CD14-positive monocyte (primary cell): ENCODE measurements at regions not wholly inside any gene's neighbourhood (a gene's known extent, or its start where the extent isn't known, plus 50 kb on each side); places are given as distances from the start of the nearest gene placed in this dataset.

Experiments
- DNase-seq, 3 donors: peaks; one replicate each; pipeline ENCODE4 v3.0.0-alpha.2; 2011 to 2022
- H2AFZ ChIP-seq: 2 replicates; pipeline ENCODE4 v1.6.0; 2012; ENCODE audit warnings: mild to moderate bottlenecking, low read depth, low read length, inconsistent platforms; ENCODE audit not compliant: insufficient read depth, poor library complexity, severe bottlenecking
- H3K27ac ChIP-seq, 2 donors: 1 replicate in 1 of 2; 2 replicates in 1 of 2; pipeline ENCODE4 v1.5.1; 2012 to 2013; ENCODE audit warnings: low read length in 2 of 2, control low read depth in 1 of 2, inconsistent platforms in 1 of 2, low read depth in 1 of 2, mild to moderate bottlenecking in 1 of 2
- H3K27me3 ChIP-seq, 2 donors: one replicate each; pipeline versions ENCODE4 v1.6.0 to v1.6.1; 2011 to 2013; ENCODE audit warnings: low read length in 2 of 2; ENCODE audit not compliant: control insufficient read depth in 2 of 2, insufficient read depth in 2 of 2
- H3K36me3 ChIP-seq, 2 donors: replicated peaks in 1 of 2; 1 replicate in 1 of 2; 2 replicates in 1 of 2; pipeline versions ENCODE4 v1.5.1 to v1.6.1; 2012 to 2013; ENCODE audit warnings: low read length in 2 of 2, control low read depth in 1 of 2, inconsistent platforms in 1 of 2, mild to moderate bottlenecking in 1 of 2; ENCODE audit not compliant: insufficient read depth in 2 of 2, control insufficient read depth in 1 of 2
- H3K4me1 ChIP-seq, 2 donors: 1 replicate in 1 of 2; 2 replicates in 1 of 2; pipeline versions ENCODE4 v1.5.1 to v1.6.1; 2012 to 2013; ENCODE audit warnings: low read length in 2 of 2, control low read depth in 1 of 2, inconsistent platforms in 1 of 2, mild to moderate bottlenecking in 1 of 2, moderate library complexity in 1 of 2; ENCODE audit not compliant: insufficient read depth in 2 of 2, control insufficient read depth in 1 of 2
- H3K4me2 ChIP-seq: replicated peaks from 2 replicates; pipeline ENCODE3; 2012; ENCODE audit warnings: low read length, moderate library complexity, mild to moderate bottlenecking; ENCODE audit not compliant: poor library complexity, severe bottlenecking; ENCODE audit errors: extremely low read depth
- H3K4me3 ChIP-seq, 3 experiments: fragments of 200-600 bp in 1 of 3; sonication (generic) in 1 of 3; replicated peaks in 1 of 3; 1 replicate in 2 of 3; 2 replicates in 1 of 3; pipeline ENCODE4 v1.5.1; 2011 to 2013; ENCODE audit warnings: low read length in 3 of 3, mild to moderate bottlenecking in 3 of 3, control low read depth in 2 of 3, low read depth in 2 of 3, inconsistent platforms in 1 of 3, moderate library complexity in 1 of 3
- H3K79me2 ChIP-seq: 2 replicates; pipeline ENCODE4 v1.6.0; 2012; ENCODE audit warnings: mild to moderate bottlenecking, control low read depth, inconsistent platforms, low read length, moderate library complexity; ENCODE audit not compliant: insufficient read depth
- H3K9ac ChIP-seq: 2 replicates; pipeline ENCODE4 v1.6.0; 2017; ENCODE audit warnings: low read length, mild to moderate bottlenecking; ENCODE audit not compliant: insufficient read depth, poor library complexity, severe bottlenecking
- H3K9me3 ChIP-seq, 2 donors: replicated peaks in 1 of 2; 1 replicate in 1 of 2; 2 replicates in 1 of 2; pipeline versions ENCODE4 v1.5.1 to v1.6.1; 2012 to 2013; ENCODE audit warnings: low read length in 2 of 2, control low read depth in 1 of 2; ENCODE audit not compliant: control insufficient read depth in 1 of 2, insufficient read depth in 1 of 2
- H4K20me1 ChIP-seq: 2 replicates; pipeline ENCODE4 v1.6.0; 2012; ENCODE audit warnings: mild to moderate bottlenecking, low read length, control low read depth, moderate library complexity; ENCODE audit not compliant: insufficient read depth
- H3K27ac Mint-ChIP-seq, 7 donors: one replicate each; pipeline ENCODE4 v1.8.0; 2020; ENCODE audit warnings: mild to moderate bottlenecking in 7 of 7, mixed read lengths in 7 of 7, moderate library complexity in 6 of 7, inconsistent platforms in 2 of 7
- H3K27me3 Mint-ChIP-seq, 3 donors: one replicate each; pipeline ENCODE4 v1.8.0; 2021 to 2022; ENCODE audit warnings: low read depth in 3 of 3, mild to moderate bottlenecking in 3 of 3, mixed read lengths in 3 of 3, moderate library complexity in 3 of 3, inconsistent platforms in 1 of 3
- H3K36me3 Mint-ChIP-seq, 2 donors: one replicate each; pipeline ENCODE4 v1.8.0; 2020; ENCODE audit warnings: mixed read lengths in 2 of 2, inconsistent platforms in 1 of 2, mild to moderate bottlenecking in 1 of 2
- H3K4me1 Mint-ChIP-seq: one replicate; pipeline ENCODE4 v1.8.0; 2020; ENCODE audit warnings: mild to moderate bottlenecking, mixed read lengths
- H3K4me3 Mint-ChIP-seq, 2 donors: one replicate each; pipeline ENCODE4 v1.8.0; 2020; ENCODE audit warnings: mild to moderate bottlenecking in 2 of 2, mixed read lengths in 2 of 2, moderate library complexity in 1 of 2
- H3K9me3 Mint-ChIP-seq, 7 donors: one replicate each; pipeline ENCODE4 v1.8.0; 2020 to 2022; ENCODE audit warnings: mixed read lengths in 7 of 7, mild to moderate bottlenecking in 6 of 7, moderate library complexity in 6 of 7, inconsistent platforms in 2 of 7
- WGBS: methylation state at CpG from one replicate; pipeline ENCODE4 v1.1.5; 2013; ENCODE audit warnings: missing lambda C conversion rate; ENCODE audit not compliant: insufficient coverage; 5-methylcytosine and 5-hydroxymethylcytosine counted together
- intact Hi-C, 2 donors: fragments of 100-400 bp; cut with micrococcal nuclease; formaldehyde crosslinking; loops; one replicate each; pipeline versions ENCODE4 v1.15.0 to v1.15.1; 2023
- TF ChIP-seq, protein P1 (sequence below): fragments of 200-600 bp; IDR thresholded peaks from one replicate; pipeline ENCODE4 v1.8.0; 2022; ENCODE audit warnings: antibody characterized with exemption, mild to moderate bottlenecking

DNA sequence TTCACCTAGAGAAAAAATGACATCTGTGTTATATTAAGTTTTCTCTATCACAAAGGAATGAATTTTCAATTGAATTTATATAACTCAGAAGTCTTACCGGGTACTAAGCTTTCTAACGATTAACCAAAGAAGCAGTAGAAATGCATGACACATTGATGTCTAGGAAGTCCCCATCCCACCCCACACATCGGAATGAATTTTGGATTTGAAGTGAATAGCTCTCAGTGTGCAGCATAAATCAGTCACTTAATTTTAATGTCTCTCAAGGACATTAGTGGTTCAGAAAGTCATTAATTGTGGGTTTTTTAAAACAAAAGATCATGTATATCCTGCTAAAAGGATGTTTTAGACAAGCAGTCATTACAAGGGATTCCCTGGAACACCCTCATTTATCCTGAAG is 141.4 kb upstream of the PIEZO2 start:
- Histone ChIP-seq H3K4me3 (no peak overlapping the region), H3K27ac (no peak overlapping the region), H3K9me3 (no peaks in the 10 kb centered on the region), H3K4me1 (no peaks in the 10 kb centered on the region), H3K79me2 (no peaks in the 10 kb centered on the region), H3K4me2 (no peak overlapping the region), H4K20me1 (no peaks in the 10 kb centered on the region), H2AFZ (no peak overlapping the region), H3K36me3 (no peaks in the 10 kb centered on the region), H3K9ac (no peak overlapping the region), H3K27me3 (no peaks in the 10 kb centered on the region)
- Mint-ChIP-seq H3K27me3 (peaks cover 0 to 2% (median 1%) of the 10 kb centered on the region in 3 donors), H3K9me3 (peaks cover 0 to 3% (median 0%) of the 10 kb centered on the region in 7 donors), H3K36me3 (no peaks in the 10 kb centered on the region), H3K4me1 (no peaks in the 10 kb centered on the region), H3K4me3 (no peak overlapping the region), H3K27ac (no peak overlapping the region)
- DNase-seq = no peak
- no CpG with 5 or more reads among the region's 3 CpGs for WGBS
- intact Hi-C loops = no loop called here
- TF ChIP-seq, protein P1, sequence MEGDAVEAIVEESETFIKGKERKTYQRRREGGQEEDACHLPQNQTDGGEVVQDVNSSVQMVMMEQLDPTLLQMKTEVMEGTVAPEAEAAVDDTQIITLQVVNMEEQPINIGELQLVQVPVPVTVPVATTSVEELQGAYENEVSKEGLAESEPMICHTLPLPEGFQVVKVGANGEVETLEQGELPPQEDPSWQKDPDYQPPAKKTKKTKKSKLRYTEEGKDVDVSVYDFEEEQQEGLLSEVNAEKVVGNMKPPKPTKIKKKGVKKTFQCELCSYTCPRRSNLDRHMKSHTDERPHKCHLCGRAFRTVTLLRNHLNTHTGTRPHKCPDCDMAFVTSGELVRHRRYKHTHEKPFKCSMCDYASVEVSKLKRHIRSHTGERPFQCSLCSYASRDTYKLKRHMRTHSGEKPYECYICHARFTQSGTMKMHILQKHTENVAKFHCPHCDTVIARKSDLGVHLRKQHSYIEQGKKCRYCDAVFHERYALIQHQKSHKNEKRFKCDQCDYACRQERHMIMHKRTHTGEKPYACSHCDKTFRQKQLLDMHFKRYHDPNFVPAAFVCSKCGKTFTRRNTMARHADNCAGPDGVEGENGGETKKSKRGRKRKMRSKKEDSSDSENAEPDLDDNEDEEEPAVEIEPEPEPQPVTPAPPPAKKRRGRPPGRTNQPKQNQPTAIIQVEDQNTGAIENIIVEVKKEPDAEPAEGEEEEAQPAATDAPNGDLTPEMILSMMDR = no peak

DNA sequence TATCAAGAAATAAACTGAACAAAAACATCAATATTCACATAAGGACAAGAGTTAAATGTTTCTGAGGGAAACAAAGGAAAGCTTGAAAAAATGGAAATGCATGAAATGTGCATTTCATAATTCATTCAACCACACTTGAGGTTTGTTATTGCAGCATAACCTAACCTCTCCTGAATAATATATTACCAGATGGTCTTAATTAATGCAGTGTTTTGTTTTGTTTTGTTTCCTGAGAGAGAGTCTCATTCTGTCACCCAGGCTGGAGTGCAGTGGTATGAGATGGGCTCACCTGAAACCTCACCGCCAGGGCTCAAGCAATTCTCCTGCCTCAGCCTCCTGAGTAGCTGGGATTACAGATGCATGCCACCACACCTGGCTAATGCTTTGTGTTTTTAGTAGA is 139.9 kb upstream of the PIEZO2 start:
- Mint-ChIP-seq H3K27ac (no peak overlapping the region), H3K4me3 (no peak overlapping the region), H3K27me3 (peaks cover 0 to 2% (median 1%) of the 10 kb centered on the region in 3 donors), H3K9me3 (peaks cover 0 to 3% (median 0%) of the 10 kb centered on the region in 7 donors), H3K4me1 (no peaks in the 10 kb centered on the region), H3K36me3 (no peaks in the 10 kb centered on the region)
- TF ChIP-seq, protein P1 = no peak
- intact Hi-C loops = no loop called here
- Histone ChIP-seq H4K20me1 (no peaks in the 10 kb centered on the region), H3K4me2 (no peak overlapping the region), H3K4me1 (no peaks in the 10 kb centered on the region), H3K27ac (no peak overlapping the region), H3K9me3 (no peaks in the 10 kb centered on the region), H3K4me3 (no peak overlapping the region), H3K79me2 (no peaks in the 10 kb centered on the region), H3K36me3 (no peaks in the 10 kb centered on the region), H3K9ac (no peak overlapping the region), H3K27me3 (no peaks in the 10 kb centered on the region), H2AFZ (no peak overlapping the region)
- no peak for DNase-seq
- WGBS = 100% methylated on average over 1 of the region's 1 CpG
